GM12878 (cell line): ENCODE measurements at regions not wholly inside any gene's neighbourhood (a gene's known extent, or its start where the extent isn't known, plus 50 kb on each side); places are given as distances from the start of the nearest gene placed in this dataset.

Source experiments
- ATAC-seq: fragments of 200-7000 bp; cut with Tn5 transposase; 3 replicates; pipeline ENCODE4 v1.9.1; 2020; ENCODE audit warnings: mild to moderate bottlenecking, moderate library complexity
- BruUV-seq: library from RNA; stranded (reverse); fragments of 400-500 nt; replicated peaks from 2 replicates; lab custom pipeline; 2021; lab: Mats Ljungman, UMichigan
- CTCF ChIA-PET: fragments of 300-600 bp; sonication (Branson Sonifier 250); formaldehyde crosslinking; extraction: SDS; loops from one replicate; lab custom pipeline; 2021; ENCODE audit warnings: inconsistent platforms; lab: Yijun Ruan, JAX
- POLR2A ChIA-PET: fragments of 350-600 bp; formaldehyde crosslinking; extraction: SDS; loops from one replicate; lab custom pipeline; 2021; ENCODE audit warnings: inconsistent platforms; lab: Charles Lee
- RAD21 ChIA-PET: fragments of 300-600 bp; sonication (Branson Sonifier 250); formaldehyde crosslinking; loops from one replicate; lab custom pipeline; 2023; ENCODE audit warnings: antibody characterized with exemption; ENCODE audit not compliant: unreplicated experiment; lab: Charles Lee
- SMC1A ChIA-PET: fragments of 300-600 bp; sonication (Branson Sonifier 250); formaldehyde crosslinking; loops from one replicate; lab custom pipeline; 2023; ENCODE audit not compliant: unreplicated experiment, uncharacterized antibody; lab: Charles Lee
- DNase-seq: peaks from one replicate; pipeline ENCODE4 v3.0.0-alpha.2; 2011; ENCODE audit warnings: low read depth, low spot score
- FAIRE-seq: peaks from 3 replicates; lab custom pipeline; 2011; peaks lifted over from hg19 to GRCh38; lab: Jason Lieb, UNC
- H2AFZ ChIP-seq: 2 replicates; pipeline ENCODE4 v1.6.0; 2011; ENCODE audit warnings: low read depth, low read length, control low read depth; ENCODE audit not compliant: control insufficient read depth
- H3K27ac ChIP-seq: 2 replicates; pipeline ENCODE4 v1.5.1; 2011; ENCODE audit warnings: control low read depth; ENCODE audit not compliant: control insufficient read depth, insufficient read depth
- H3K27me3 ChIP-seq, 2 experiments: replicated peaks in 1 of 2; 2 replicates each; pipeline versions ENCODE4 v1.6.0 to v1.6.1; 2011; ENCODE audit warnings: low read length in 1 of 2; ENCODE audit not compliant: control insufficient read depth in 2 of 2, insufficient read depth in 2 of 2
- H3K36me3 ChIP-seq, 2 experiments: 2 replicates each; pipeline ENCODE4 v1.5.1; 2011; ENCODE audit warnings: low read length in 1 of 2; ENCODE audit not compliant: control insufficient read depth in 2 of 2, insufficient read depth in 2 of 2
- H3K4me1 ChIP-seq: 2 replicates; pipeline ENCODE4 v1.6.1; 2011; ENCODE audit warnings: mild to moderate bottlenecking, low read length, moderate library complexity, mixed read lengths; ENCODE audit not compliant: control insufficient read depth, insufficient read depth
- H3K4me2 ChIP-seq: 2 replicates; pipeline ENCODE4 v1.6.0; 2011; ENCODE audit warnings: control low read depth; ENCODE audit not compliant: control insufficient read depth, insufficient read depth
- H3K4me3 ChIP-seq: fragments of 200-600 bp; sonication (generic); 2 replicates; pipeline ENCODE4 v1.5.1; 2016
- H3K79me2 ChIP-seq: 2 replicates; pipeline ENCODE4 v1.6.0; 2011; ENCODE audit warnings: low read length; ENCODE audit not compliant: control insufficient read depth, insufficient read depth
- H3K9ac ChIP-seq: 2 replicates; pipeline ENCODE4 v1.8.0; 2011; ENCODE audit warnings: low read length, control low read depth, mixed read lengths; ENCODE audit not compliant: control insufficient read depth, insufficient read depth
- H3K9me3 ChIP-seq: replicated peaks from 3 replicates; pipeline ENCODE4 v1.5.1; 2011; ENCODE audit warnings: mild to moderate bottlenecking, low read length; ENCODE audit not compliant: control insufficient read depth, insufficient read depth
- H4K20me1 ChIP-seq: 2 replicates; pipeline ENCODE4 v1.6.0; 2011; ENCODE audit not compliant: control insufficient read depth, insufficient read depth
- BCL11A ChIP-seq: IDR thresholded peaks from 2 replicates; pipeline ENCODE4 v1.6.1; 2011; ENCODE audit warnings: low read depth, low read length
- CEBPZ ChIP-seq: fragments of 150-350 bp; IDR thresholded peaks from 2 replicates; pipeline ENCODE4 v1.6.1; 2016; ENCODE audit warnings: low read depth, low read length
- CREB1 ChIP-seq: IDR thresholded peaks from 2 replicates; pipeline ENCODE4 v1.6.1; 2012; ENCODE audit warnings: low read depth, mild to moderate bottlenecking, inconsistent platforms
- E4F1 ChIP-seq: fragments of 450-650 bp; IDR thresholded peaks from 2 replicates; pipeline ENCODE4 v1.6.1; 2018; ENCODE audit warnings: borderline replicate concordance, mild to moderate bottlenecking; ENCODE audit not compliant: partially characterized antibody
- IRF4 ChIP-seq: IDR thresholded peaks from 2 replicates; pipeline ENCODE4 v1.6.1; 2011; ENCODE audit warnings: low read depth, low read length
- MLLT1 ChIP-seq: fragments of 450-650 bp; IDR thresholded peaks from 2 replicates; pipeline ENCODE4 v1.6.1; 2016; ENCODE audit warnings: mild to moderate bottlenecking
- NFIC ChIP-seq: IDR thresholded peaks from 2 replicates; pipeline ENCODE4 v1.6.1; 2012; ENCODE audit warnings: low read depth, mild to moderate bottlenecking, inconsistent platforms, low read length, moderate library complexity
- TBL1XR1 ChIP-seq: IDR thresholded peaks from 2 replicates; pipeline ENCODE4 v1.6.1; 2012; ENCODE audit warnings: low read depth, low read length, improper control_type of control experiment
- ZBTB11 ChIP-seq: fragments of 450-650 bp; formaldehyde crosslinking; IDR thresholded peaks from 2 replicates; pipeline ENCODE4 v1.5.0; 2022; ENCODE audit warnings: mild to moderate bottlenecking, missing genetic modification characterization
- WGBS: methylation state at CpG from one replicate; pipeline ENCODE4 v1.1.6; 2016; ENCODE audit warnings: low lambda C conversion rate; ENCODE audit not compliant: insufficient replicate concordance, insufficient coverage; ENCODE audit errors: missing lambda C conversion rate; 5-methylcytosine and 5-hydroxymethylcytosine counted together
- in situ Hi-C: fragments of 300-500 bp; cut with MboI; formaldehyde crosslinking; loops from 9 replicates; pipeline ENCODE4 v1.14.3; 2018; ENCODE audit warnings: mixed read lengths
- intact Hi-C: fragments of 100-400 bp; cut with micrococcal nuclease; formaldehyde crosslinking; loops from one replicate; pipeline ENCODE4 v1.14.2; 2022; ENCODE audit not compliant: unreplicated experiment

- TF ChIP-seq CEBPZ = no peak
Observed at GRCh38 chr17:65447823-65448222, 113.6 kb downstream of the AXIN2 start (continued).

GRCh38 chr17:65446838-65447526, 114.5 kb downstream of the AXIN2 start:
- no peaks in the 10 kb centered on the region; the same call in 2 of the 3 replicates for H3K9me3 ChIP-seq
- in situ Hi-C loops (no loop called here), intact Hi-C loops (no loop called here)
- ChIA-PET CTCF (no interaction called here), RAD21 (no interaction called here), POLR2A (no interaction called here), SMC1A (interaction anchor here (0.6 kb wide), 1 partner anchor 185 kb away, joined by 3 read pairs; no protein-coding TSS in a partner anchor)
- no peak for ATAC-seq
- H2AFZ ChIP-seq = no peak overlapping the region
- 36% methylated on average over 6 of the region's 6 CpGs for WGBS
- DNase-seq = no peak
- no peaks in the 10 kb centered on the region for H4K20me1 ChIP-seq
- no peaks in the 10 kb centered on the region for H3K4me1 ChIP-seq
- H3K36me3 ChIP-seq = no peaks in the 10 kb centered on the region
- no peaks in the 10 kb centered on the region for H3K79me2 ChIP-seq
- H3K27me3 ChIP-seq = peaks cover 0 to 2% of the 10 kb centered on the region in 2 experiments; a peak in 2 of 4 replicates
- FAIRE-seq = no peak
- H3K4me2 ChIP-seq = no peak overlapping the region
- no peak overlapping the region for H3K27ac ChIP-seq
- no peak overlapping the region for H3K4me3 ChIP-seq
- no TSS peak for BruUV-seq
- no peak overlapping the region for H3K9ac ChIP-seq
- no peak for TF ChIP-seq E4F1
- no peak for TF ChIP-seq IRF4
- TF ChIP-seq NFIC = no peak
- TF ChIP-seq TBL1XR1 = no peak
- no peak for TF ChIP-seq CREB1
- no peak for TF ChIP-seq BCL11A
- no peak for TF ChIP-seq MLLT1
- TF ChIP-seq ZBTB11 (CRISPR knock-in tag) = no peak
